Chondrocyte (in vitro differentiated cells): ENCODE measurements at regions not wholly inside any gene's neighbourhood (a gene's known extent, or its start where the extent isn't known, plus 50 kb on each side); places are given as distances from the start of the nearest gene placed in this dataset.
A peak's percentile ranks its signal among the peaks of the same experiment; 100 is the strongest.
"Not testable (repeated sequence)": the region's sequence is repeated elsewhere in the genome, so short reads cannot be mapped to it uniquely, and the experiment has no call there.

Source experiments
- DNase-seq: peaks from one replicate; pipeline ENCODE4 v3.0.0; 2021; ENCODE audit warnings: mixed read lengths, low spot score
- H3K27ac Mint-ChIP-seq: one replicate; pipeline ENCODE4 v1.8.0; 2021; ENCODE audit warnings: mild to moderate bottlenecking, moderate library complexity, mixed read lengths; ENCODE audit not compliant: unreplicated experiment
- H3K27me3 Mint-ChIP-seq: 2 replicates; pipeline ENCODE4 v1.8.0; 2021; ENCODE audit warnings: low read depth, mixed read lengths
- H3K36me3 Mint-ChIP-seq: 2 replicates; pipeline ENCODE4 v1.8.0; 2021; ENCODE audit warnings: low read depth, mixed read lengths
- H3K4me1 Mint-ChIP-seq: 2 replicates; pipeline ENCODE4 v1.8.0; 2021; ENCODE audit warnings: low read depth, mild to moderate bottlenecking, mixed read lengths
- H3K4me3 Mint-ChIP-seq: one replicate; pipeline ENCODE4 v1.8.0; 2021; ENCODE audit warnings: mild to moderate bottlenecking, moderate library complexity, mixed read lengths; ENCODE audit not compliant: unreplicated experiment
- H3K9me3 Mint-ChIP-seq: 2 replicates; pipeline ENCODE4 v1.8.0; 2021; ENCODE audit warnings: low read depth, mixed read lengths
- TF ChIP-seq, protein P1 (sequence below): fragments of 200-600 bp; sonication (generic); IDR thresholded peaks from 2 replicates; pipeline ENCODE4 v1.5.0; 2021; ENCODE audit warnings: antibody characterized with exemption, mild to moderate bottlenecking, moderate library complexity

GRCh38 chr12:105674871-105675699 lies 344.6 kb downstream of the C12orf75 start:
- H3K9me3 Mint-ChIP-seq: peaks cover 15% of the 10 kb centered on the region
- H3K4me3 Mint-ChIP-seq: no peak overlapping the region
- peaks cover 50% of the 10 kb centered on the region for H3K4me1 Mint-ChIP-seq
- no peak for DNase-seq
- H3K27me3 Mint-ChIP-seq: no peaks in the 10 kb centered on the region
- TF ChIP-seq, protein P1, sequence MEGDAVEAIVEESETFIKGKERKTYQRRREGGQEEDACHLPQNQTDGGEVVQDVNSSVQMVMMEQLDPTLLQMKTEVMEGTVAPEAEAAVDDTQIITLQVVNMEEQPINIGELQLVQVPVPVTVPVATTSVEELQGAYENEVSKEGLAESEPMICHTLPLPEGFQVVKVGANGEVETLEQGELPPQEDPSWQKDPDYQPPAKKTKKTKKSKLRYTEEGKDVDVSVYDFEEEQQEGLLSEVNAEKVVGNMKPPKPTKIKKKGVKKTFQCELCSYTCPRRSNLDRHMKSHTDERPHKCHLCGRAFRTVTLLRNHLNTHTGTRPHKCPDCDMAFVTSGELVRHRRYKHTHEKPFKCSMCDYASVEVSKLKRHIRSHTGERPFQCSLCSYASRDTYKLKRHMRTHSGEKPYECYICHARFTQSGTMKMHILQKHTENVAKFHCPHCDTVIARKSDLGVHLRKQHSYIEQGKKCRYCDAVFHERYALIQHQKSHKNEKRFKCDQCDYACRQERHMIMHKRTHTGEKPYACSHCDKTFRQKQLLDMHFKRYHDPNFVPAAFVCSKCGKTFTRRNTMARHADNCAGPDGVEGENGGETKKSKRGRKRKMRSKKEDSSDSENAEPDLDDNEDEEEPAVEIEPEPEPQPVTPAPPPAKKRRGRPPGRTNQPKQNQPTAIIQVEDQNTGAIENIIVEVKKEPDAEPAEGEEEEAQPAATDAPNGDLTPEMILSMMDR: no peak
- H3K27ac Mint-ChIP-seq: peak overlapping the region; percentile 46
- peaks cover 2% of the 10 kb centered on the region for H3K36me3 Mint-ChIP-seq

DNA sequence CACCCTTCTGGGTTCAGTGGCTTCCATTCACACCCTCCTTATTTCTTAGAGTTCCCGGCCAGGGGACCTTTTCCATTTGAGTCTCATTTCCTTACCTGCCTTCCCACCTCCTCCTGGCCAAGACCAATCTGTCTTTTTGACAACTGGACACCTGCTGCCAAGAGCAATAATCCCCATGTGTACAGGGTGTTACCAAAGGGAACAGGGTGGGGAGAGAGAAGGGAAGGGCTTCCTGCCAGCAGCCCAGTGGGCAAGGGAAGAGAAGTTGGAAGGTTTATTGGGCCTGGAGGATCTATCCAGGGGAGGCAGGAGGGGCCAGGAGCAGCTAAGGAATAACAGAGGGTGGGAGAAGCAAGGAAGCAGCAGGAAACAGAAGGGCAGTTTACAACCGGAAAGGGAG lies 346.2 kb downstream of the C12orf75 start:
- H3K36me3 Mint-ChIP-seq: no peaks in the 10 kb centered on the region
- no peaks in the 10 kb centered on the region for H3K27me3 Mint-ChIP-seq
- H3K27ac Mint-ChIP-seq: no peak overlapping the region
- no peak overlapping the region for H3K4me3 Mint-ChIP-seq
- H3K4me1 Mint-ChIP-seq: peaks cover 35% of the 10 kb centered on the region
- TF ChIP-seq, protein P1: no peak
- H3K9me3 Mint-ChIP-seq: peaks cover 12% of the 10 kb centered on the region
- no peak for DNase-seq

DNA sequence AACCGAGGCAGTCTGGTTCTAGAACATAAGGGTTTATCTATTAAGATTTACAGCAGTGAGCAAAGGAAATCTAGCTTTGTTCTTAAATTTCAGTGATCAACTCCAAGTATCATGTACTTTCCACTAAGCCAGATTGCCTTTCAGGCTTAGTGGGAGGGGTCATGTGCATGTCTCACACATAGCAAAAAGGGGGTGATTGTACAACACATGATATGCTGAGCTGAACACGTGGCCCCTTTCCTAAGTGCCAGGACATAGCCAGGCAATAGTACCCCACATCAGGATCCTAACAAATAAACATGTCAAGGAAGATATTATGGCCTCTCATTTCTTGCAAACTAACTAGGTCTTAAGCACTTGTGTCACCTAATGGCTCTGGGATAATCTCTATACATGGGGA lies 347.2 kb downstream of the C12orf75 start:
- DNase-seq: no peak
- Mint-ChIP-seq H3K27ac (no peak overlapping the region), H3K9me3 (peaks cover 12% of the 10 kb centered on the region), H3K36me3 (no peaks in the 10 kb centered on the region), H3K27me3 (no peaks in the 10 kb centered on the region), H3K4me1 (peaks cover 25% of the 10 kb centered on the region), H3K4me3 (no peak overlapping the region)
- TF ChIP-seq, protein P1: no peak

DNA sequence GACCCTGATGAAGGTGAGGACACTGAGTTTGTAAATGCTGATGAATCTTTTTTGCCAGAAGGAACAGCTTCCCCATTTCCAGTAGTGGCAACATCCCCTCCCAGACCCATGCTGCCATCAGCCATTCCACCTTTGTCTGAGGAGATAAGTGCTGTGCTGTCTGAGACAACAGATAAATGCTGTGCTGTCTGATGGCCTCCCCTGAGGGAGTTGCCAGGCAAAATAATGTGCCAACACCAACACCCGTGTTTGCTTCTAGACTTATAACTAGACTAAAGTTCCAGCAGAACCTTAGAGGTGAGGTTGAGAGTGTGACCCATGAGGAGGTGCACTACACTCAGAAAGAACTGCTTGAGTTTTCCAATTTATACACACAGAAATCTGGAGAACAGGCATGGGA lies 349.5 kb downstream of the C12orf75 start:
- H3K36me3 Mint-ChIP-seq: no peaks in the 10 kb centered on the region
- TF ChIP-seq, protein P1: no peak
- no peak overlapping the region for H3K27ac Mint-ChIP-seq
- H3K9me3 Mint-ChIP-seq: peaks cover 10% of the 10 kb centered on the region
- H3K27me3 Mint-ChIP-seq: no peaks in the 10 kb centered on the region
- no peak for DNase-seq
- no peak overlapping the region for H3K4me3 Mint-ChIP-seq
- H3K4me1 Mint-ChIP-seq: peaks cover 16% of the 10 kb centered on the region

- Mint-ChIP-seq H3K4me3 (no peak overlapping the region), H3K4me1 (peaks cover 4% of the 10 kb centered on the region)
Observed at GRCh38 chr12:105681341-105681740, 350.9 kb downstream of the C12orf75 start.

DNA sequence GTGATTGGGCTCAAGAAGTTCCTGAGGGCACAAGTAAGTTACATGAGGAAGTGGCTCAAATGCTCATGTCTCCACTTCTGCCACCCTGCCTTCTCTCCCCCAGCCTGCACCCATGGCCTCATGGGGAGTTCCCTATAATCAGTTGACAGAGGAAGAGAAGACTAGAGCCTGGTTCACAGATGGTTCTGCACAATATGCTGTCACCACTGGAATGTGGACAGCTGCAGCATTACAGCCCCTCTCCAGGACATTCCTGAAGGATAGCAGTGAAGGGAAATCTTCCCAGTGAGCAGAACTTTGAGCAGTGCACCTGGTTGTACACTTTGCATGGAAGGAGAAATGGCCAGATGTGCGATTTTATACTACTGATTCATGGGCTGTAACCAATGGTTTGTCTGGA lies 352.3 kb downstream of the C12orf75 start:
- H3K36me3 Mint-ChIP-seq, H3K27ac Mint-ChIP-seq, H3K27me3 Mint-ChIP-seq, DNase-seq, H3K4me1 Mint-ChIP-seq, H3K4me3 Mint-ChIP-seq: not testable (repeated sequence)
- peaks cover 10% of the 10 kb centered on the region for H3K9me3 Mint-ChIP-seq

More at GRCh38 chr12:105681341-105681740, 350.9 kb downstream of the C12orf75 start:
- DNase-seq: no peak
- TF ChIP-seq, protein P1: no peak
- Mint-ChIP-seq H3K36me3 (no peaks in the 10 kb centered on the region), H3K27me3 (no peaks in the 10 kb centered on the region), H3K27ac (no peak overlapping the region), H3K9me3 (peaks cover 10% of the 10 kb centered on the region)

- H3K27ac Mint-ChIP-seq, H3K4me3 Mint-ChIP-seq, H3K27me3 Mint-ChIP-seq, H3K4me1 Mint-ChIP-seq, DNase-seq, H3K36me3 Mint-ChIP-seq: not testable (repeated sequence)
- peaks cover 10% of the 10 kb centered on the region for H3K9me3 Mint-ChIP-seq
Observed at GRCh38 chr12:105683836-105684235, 353.3 kb downstream of the C12orf75 start.
